ENCODE measurements at regions not wholly inside any gene's neighbourhood (a gene's known extent, or its start where the extent isn't known, plus 50 kb on each side); places are given as distances from the start of the nearest gene placed in this dataset.
A peak's percentile ranks its signal among the peaks of the same experiment; 100 is the strongest.

- Histone ChIP-seq H3K56ac (ENCODE audit: insufficient read length, low read depth, low read length) (no peak overlapping the region), H3K27me3 (ENCODE audit: insufficient read depth, low read length) (no peaks in the 10 kb centered on the region), H2BK12ac (ENCODE audit: insufficient read length, low read depth, low read length) (no peak overlapping the region), H4K8ac (replicated peaks; ENCODE audit: insufficient read length, low read depth, low read length) (no peak overlapping the region), H3K27ac (ENCODE audit: insufficient read length, low read depth, low read length) (no peak overlapping the region), H2BK20ac (ENCODE audit: low read depth, low read length, poor library complexity, severe bottlenecking) (no peak overlapping the region), H3K79me2 (ENCODE audit: insufficient read depth, low read length) (no peaks in the 10 kb centered on the region), H4K20me1 (ENCODE audit: control insufficient read depth, insufficient read depth, insufficient read length) (no peaks in the 10 kb centered on the region), H4K91ac (ENCODE audit: insufficient read length, low read depth, low read length) (no peak overlapping the region), H3K4me2 (ENCODE audit: insufficient read depth, insufficient read length, low read length) (no peak overlapping the region), H3K14ac (ENCODE audit: insufficient read depth, low read length) (no peak overlapping the region), H3K9ac (ENCODE audit: extremely low read depth, insufficient read length, low read length) (no peak overlapping the region), H4K5ac (ENCODE audit: insufficient read length, low read depth, low read length) (no peak overlapping the region), H2BK15ac (ENCODE audit: low read depth, low read length) (no peak overlapping the region), H2AFZ (ENCODE audit: low read length) (no peak overlapping the region), H2BK120ac (ENCODE audit: low read depth, low read length, poor library complexity, severe bottlenecking) (no peak overlapping the region), H3K4me1 (ENCODE audit: insufficient read depth, low read length) (no peaks in the 10 kb centered on the region), H3K23ac (ENCODE audit: insufficient read length, low read depth, low read length) (no peak overlapping the region), H3K9me3 (ENCODE audit: control insufficient read depth, low read depth, low read length) (peaks cover 11% of the 10 kb centered on the region), H2AK5ac (ENCODE audit: insufficient read length, low read length) (no peak overlapping the region), H3K4ac (ENCODE audit: low read depth, low read length) (no peak overlapping the region), H3K18ac (ENCODE audit: insufficient read length, low read depth, low read length) (no peak overlapping the region), H3T11ph (ENCODE audit: low read length) (no peak overlapping the region), H3K79me1 (ENCODE audit: insufficient read depth, low read depth, low read length, poor library complexity, severe bottlenecking) (no peaks in the 10 kb centered on the region), H3K23me2 (ENCODE audit: insufficient read length, low read depth, low read length, poor library complexity, severe bottlenecking) (no peaks in the 10 kb centered on the region), H2BK5ac (ENCODE audit: insufficient read length, low read length) (no peak overlapping the region)
- Mint-ChIP-seq H3K4me3 (no peak overlapping the region), H3K36me3 (ENCODE audit: insufficient read depth in 1 of 3, low read depth in 3 of 3) (peaks cover 53 to 75% (median 73%) of the 10 kb centered on the region in 3 experiments), H3K9me3 (peaks cover 19 to 21% of the 10 kb centered on the region in 2 experiments), H3K27me3 (ENCODE audit: low read depth) (no peaks in the 10 kb centered on the region), H3K27ac (0 out of 7 replicates have a peak overlapping the region, but pooled peaks of 1 of the 3 experiments have one; percentile 20), H3K4me1 (no peaks in the 10 kb centered on the region)
- TF ChIP-seq CTCF (conservative IDR thresholded peaks at IDR 0.05) = no peak
- WGBS (ENCODE audit: extremely low coverage, insufficient read length, low lambda C conversion rate) = no CpG with 5 or more reads among the region's 5 CpGs
- DNase-seq = no peak
Observed at GRCh38 chr6:144435602-144436426, 150.7 kb downstream of the UTRN start.

Data from H9 (cell line).